Upper lobe of right lung (tissue), 1 donor: ENCODE measurements at regions not wholly inside any gene's neighbourhood (a gene's known extent, or its start where the extent isn't known, plus 50 kb on each side); places are given as distances from the start of the nearest gene placed in this dataset.

Source experiments
- ATAC-seq: fragments of 200-7000 bp; cut with Tn5 transposase; one replicate; pipeline ENCODE4 v1.9.1; 2020; ENCODE audit warnings: mild to moderate bottlenecking, moderate library complexity
- DNase-seq: peaks from one replicate; pipeline ENCODE4 v3.0.0-alpha.2; 2020
- H3K27ac ChIP-seq: fragments of 200-600 bp; one replicate; pipeline ENCODE4 v1.8.0; 2022
- H3K27me3 ChIP-seq: fragments of 200-600 bp; one replicate; pipeline ENCODE4 v1.8.0; 2022; ENCODE audit warnings: mild to moderate bottlenecking
- H3K36me3 ChIP-seq: fragments of 200-600 bp; one replicate; pipeline ENCODE4 v1.8.0; 2022
- H3K4me1 ChIP-seq: fragments of 200-600 bp; one replicate; pipeline ENCODE4 v1.8.0; 2022
- H3K4me3 ChIP-seq: fragments of 200-600 bp; one replicate; pipeline ENCODE4 v1.8.0; 2022; ENCODE audit warnings: mild to moderate bottlenecking
- H3K9me3 ChIP-seq: fragments of 200-600 bp; one replicate; pipeline ENCODE4 v1.8.0; 2022
- intact Hi-C: fragments of 100-400 bp; cut with DNase I; formaldehyde crosslinking; loops from one replicate; pipeline ENCODE4 v1.11.0; 2022
- TF ChIP-seq, protein P1 (sequence below): fragments of 200-600 bp; IDR thresholded peaks from one replicate; pipeline ENCODE4 v1.8.0; 2022; ENCODE audit warnings: antibody characterized with exemption
- donor health status: DM: no; HTN: yes; CAD: no; lungs with severe emphysema.

DNA sequence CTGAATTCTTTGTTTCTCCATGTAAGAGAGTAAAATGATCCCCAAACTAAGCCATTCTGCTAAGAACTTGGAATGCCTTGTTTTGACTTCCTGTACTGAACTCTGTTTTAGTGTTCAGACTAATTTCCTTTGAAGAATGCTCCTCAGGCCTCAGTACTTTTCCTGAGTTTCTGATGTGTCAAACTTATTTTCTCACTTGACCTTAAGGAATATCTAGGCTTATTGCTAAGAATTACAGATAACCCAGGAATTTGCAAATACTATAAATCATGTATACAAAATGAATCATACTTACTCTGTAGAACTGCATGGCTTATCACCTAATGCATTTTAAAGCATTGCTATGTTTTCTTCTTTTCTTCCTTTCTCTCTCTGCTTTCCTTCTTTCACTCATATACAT, 93.1 kb upstream of the PKP2 start:
- Histone ChIP-seq H3K27ac (no peak overlapping the region), H3K27me3 (no peaks in the 10 kb centered on the region), H3K4me1 (no peaks in the 10 kb centered on the region), H3K36me3 (no peaks in the 10 kb centered on the region), H3K4me3 (no peak overlapping the region), H3K9me3 (no peaks in the 10 kb centered on the region)
- ATAC-seq (no peak), DNase-seq (no peak)
- TF ChIP-seq, protein P1, sequence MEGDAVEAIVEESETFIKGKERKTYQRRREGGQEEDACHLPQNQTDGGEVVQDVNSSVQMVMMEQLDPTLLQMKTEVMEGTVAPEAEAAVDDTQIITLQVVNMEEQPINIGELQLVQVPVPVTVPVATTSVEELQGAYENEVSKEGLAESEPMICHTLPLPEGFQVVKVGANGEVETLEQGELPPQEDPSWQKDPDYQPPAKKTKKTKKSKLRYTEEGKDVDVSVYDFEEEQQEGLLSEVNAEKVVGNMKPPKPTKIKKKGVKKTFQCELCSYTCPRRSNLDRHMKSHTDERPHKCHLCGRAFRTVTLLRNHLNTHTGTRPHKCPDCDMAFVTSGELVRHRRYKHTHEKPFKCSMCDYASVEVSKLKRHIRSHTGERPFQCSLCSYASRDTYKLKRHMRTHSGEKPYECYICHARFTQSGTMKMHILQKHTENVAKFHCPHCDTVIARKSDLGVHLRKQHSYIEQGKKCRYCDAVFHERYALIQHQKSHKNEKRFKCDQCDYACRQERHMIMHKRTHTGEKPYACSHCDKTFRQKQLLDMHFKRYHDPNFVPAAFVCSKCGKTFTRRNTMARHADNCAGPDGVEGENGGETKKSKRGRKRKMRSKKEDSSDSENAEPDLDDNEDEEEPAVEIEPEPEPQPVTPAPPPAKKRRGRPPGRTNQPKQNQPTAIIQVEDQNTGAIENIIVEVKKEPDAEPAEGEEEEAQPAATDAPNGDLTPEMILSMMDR: no peak
- intact Hi-C loops: no loop called here

DNA sequence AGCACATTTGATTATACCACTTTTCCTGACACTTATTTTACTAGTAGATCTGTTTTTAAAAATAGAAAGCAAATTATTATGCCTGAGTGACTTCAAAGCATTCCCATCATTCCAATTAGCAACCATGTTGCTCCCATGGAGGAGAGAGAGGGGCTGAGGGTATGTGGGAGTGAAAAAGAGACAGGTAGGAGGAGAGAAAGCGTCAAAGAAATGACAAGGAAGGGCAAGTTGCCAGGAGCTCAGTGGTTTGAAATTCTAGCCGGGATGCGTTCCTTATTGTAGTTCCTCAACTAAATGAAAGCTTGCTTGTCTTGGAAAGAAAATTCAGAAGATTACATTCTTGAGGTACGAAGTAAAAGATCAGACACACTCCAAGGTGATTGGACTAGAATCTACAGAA, 92.4 kb upstream of the PKP2 start:
- Histone ChIP-seq H3K4me3 (no peak overlapping the region), H3K9me3 (no peaks in the 10 kb centered on the region), H3K27ac (no peak overlapping the region), H3K4me1 (no peaks in the 10 kb centered on the region), H3K36me3 (no peaks in the 10 kb centered on the region), H3K27me3 (no peaks in the 10 kb centered on the region)
- TF ChIP-seq, protein P1: no peak
- ATAC-seq (no peak), DNase-seq (no peak)
- intact Hi-C loops: no loop called here

DNA sequence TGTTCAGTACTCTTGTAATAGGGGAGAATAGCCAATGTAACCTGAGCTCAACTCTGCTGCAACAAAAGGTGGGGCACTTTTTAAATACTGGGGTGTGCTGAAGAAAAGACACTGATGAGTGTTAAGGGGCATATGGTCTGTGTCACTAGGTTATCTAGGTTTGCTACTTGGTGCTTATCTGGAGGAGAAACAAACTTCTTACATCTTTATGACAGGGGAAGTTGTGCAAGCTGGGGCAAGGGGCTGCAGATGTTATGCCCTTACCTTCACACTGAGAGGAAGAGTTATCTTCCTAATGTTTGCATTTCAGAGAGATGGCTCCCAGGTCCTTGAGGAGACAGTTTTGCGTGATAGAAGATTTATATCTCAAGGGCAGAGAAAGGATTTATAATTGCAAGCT, 90.9 kb upstream of the PKP2 start:
- Histone ChIP-seq H3K4me3 (no peak overlapping the region), H3K9me3 (no peaks in the 10 kb centered on the region), H3K4me1 (no peaks in the 10 kb centered on the region), H3K36me3 (no peaks in the 10 kb centered on the region), H3K27ac (no peak overlapping the region), H3K27me3 (no peaks in the 10 kb centered on the region)
- TF ChIP-seq, protein P1: no peak
- ATAC-seq (no peak), DNase-seq (no peak)
- intact Hi-C loops: no loop called here

DNA sequence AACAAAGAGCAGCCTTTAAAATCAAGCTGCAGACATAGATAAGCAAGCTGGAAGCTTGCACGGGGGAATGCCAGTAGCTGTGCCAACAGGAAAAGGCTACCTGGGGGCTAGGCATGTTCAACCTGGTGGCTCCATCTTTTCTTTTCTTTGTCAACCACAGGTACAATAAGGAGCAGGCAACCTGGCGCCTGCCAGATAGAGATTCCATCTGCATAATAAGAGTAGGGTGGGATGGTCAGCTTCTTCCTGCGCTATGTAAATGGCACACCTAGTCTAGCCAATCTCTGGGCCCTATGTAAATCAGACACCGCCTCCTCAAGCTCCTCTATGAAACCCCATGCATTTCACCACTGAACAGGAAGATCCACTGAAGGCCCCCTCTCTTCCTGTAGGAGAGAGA, 87.4 kb upstream of the PKP2 start:
- H3K4me3 ChIP-seq: no peak overlapping the region
- no peak overlapping the region for H3K27ac ChIP-seq
- TF ChIP-seq, protein P1: no peak
- no peaks in the 10 kb centered on the region for H3K4me1 ChIP-seq
- H3K36me3 ChIP-seq: no peaks in the 10 kb centered on the region
- ATAC-seq (no peak), DNase-seq (no peak)
- no peaks in the 10 kb centered on the region for H3K27me3 ChIP-seq
- no peaks in the 10 kb centered on the region for H3K9me3 ChIP-seq
- intact Hi-C loops: no loop called here

DNA sequence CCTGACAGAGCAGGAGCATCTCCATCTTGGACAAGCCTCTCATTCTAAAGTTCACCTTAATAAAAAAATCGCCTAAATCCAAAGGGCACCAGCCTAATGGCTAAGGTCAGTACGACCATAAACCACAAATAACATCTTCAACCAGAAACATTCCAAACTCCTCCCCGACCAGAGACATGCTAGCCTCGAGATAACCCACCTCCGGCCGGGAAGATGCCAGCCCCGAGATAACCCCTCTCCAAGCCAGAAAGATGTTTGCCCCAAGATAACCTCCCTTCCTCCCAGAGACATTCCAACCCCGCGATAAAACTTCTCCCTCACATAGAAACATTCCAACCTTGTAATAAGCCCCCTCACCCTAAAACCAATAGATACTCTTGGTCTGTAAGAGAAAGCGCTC, 86.8 kb upstream of the PKP2 start:
- Histone ChIP-seq H3K36me3 (no peaks in the 10 kb centered on the region), H3K9me3 (no peaks in the 10 kb centered on the region), H3K4me1 (no peaks in the 10 kb centered on the region), H3K4me3 (no peak overlapping the region), H3K27me3 (no peaks in the 10 kb centered on the region), H3K27ac (no peak overlapping the region)
- ATAC-seq: no peak
- DNase-seq: no peak
- intact Hi-C loops: no loop called here
- TF ChIP-seq, protein P1: no peak

DNA sequence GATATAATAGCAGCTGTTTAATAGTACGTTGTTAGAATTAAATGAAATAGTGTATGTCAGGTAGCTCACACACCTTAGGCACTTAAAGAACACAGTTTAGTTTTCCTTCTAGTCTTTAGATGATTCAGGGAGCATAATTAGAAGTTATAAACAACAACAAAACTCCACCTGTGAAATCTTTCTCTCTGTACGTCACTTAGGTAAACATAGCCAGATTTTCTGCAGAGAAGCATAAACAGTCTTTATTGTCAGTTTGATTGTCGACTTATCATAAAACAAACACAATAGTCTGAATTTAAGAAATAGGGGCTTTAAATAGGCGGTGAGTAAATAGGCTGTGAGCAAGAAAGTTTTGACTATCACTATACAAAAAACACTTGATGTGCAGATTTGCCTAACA, 84.6 kb upstream of the PKP2 start:
- H3K9me3 ChIP-seq: no peaks in the 10 kb centered on the region
- no peak overlapping the region for H3K4me3 ChIP-seq
- no peak for ATAC-seq
- no peak for DNase-seq
- H3K27ac ChIP-seq: no peak overlapping the region
- no peaks in the 10 kb centered on the region for H3K27me3 ChIP-seq
- intact Hi-C loops: no loop called here
- TF ChIP-seq, protein P1: no peak
- H3K36me3 ChIP-seq: no peaks in the 10 kb centered on the region
- H3K4me1 ChIP-seq: no peaks in the 10 kb centered on the region
